GM18505 (cell line): ENCODE measurements at regions not wholly inside any gene's neighbourhood (a gene's known extent, or its start where the extent isn't known, plus 50 kb on each side); places are given as distances from the start of the nearest gene placed in this dataset.

Experiments used
- ATAC-seq: cut with Tn5 transposase; IDR thresholded peaks from one replicate; pipeline ENCODE4 v1.9.1; 2021; ENCODE audit not compliant: unreplicated experiment
- POLR2A ChIP-seq: IDR thresholded peaks from 4 replicates; pipeline ENCODE4 v1.6.1; 2011; ENCODE audit warnings: borderline replicate concordance; ENCODE audit not compliant: insufficient read depth, insufficient read length; ENCODE audit errors: extremely low read depth

DNA sequence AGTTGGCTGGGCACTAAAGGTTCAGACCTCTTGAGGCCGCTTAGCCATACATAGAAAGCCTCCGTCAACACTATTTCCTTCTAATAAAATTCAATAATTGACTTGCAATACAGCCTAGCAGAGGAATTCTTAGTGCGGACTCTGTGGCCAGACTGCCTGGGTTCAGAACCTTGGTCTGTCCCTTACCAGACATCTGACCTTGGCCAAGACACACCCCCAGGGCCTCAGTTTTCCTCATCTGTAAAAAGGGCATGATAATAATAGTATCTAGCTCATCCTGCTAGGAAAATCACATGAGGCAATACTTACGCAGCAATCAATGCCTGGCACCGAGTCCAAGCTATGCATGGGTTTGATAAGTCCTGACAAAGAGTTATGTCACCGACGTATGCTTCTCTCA lies 148.2 kb upstream of the SOD1 start:
- no peak for TF ChIP-seq POLR2A
- no peak for ATAC-seq

DNA sequence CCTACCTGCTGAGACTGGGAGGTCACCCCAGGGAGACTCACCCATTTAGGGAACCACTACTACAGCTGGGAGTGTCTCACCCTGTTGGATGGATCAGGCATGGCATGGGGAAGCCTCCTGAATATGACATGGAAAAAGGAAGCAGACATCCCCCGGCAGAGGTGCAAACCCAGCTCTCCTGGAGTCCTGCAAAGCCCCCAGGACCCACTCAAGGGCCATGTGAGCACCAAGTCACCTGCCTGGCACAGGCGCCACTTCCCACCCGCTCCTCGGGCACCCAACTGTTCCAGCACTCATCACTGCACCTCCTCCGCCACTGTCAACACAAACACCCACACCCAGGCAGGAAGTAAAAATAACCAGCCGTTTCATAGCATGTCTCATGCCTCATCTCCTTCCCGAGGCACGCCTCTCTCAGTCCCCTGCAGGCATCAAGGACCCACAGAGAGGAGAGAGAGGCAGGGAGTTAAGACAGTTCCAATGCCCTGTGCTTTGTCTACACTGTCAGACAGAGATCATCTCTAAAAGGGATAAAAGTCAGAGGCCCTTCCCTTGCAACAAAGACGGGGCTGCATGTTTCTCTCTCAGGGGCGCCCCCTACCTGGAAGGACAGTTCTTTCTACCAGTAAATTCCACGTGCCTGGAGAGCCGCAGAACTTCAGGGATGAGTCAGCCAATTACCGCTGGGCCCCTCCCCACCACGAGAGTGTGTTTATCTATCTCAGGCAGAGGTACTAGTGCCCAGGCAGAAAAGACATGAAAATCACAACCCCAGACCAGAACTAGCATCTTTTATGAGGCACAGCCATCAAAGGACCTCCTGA lies 150.1 kb upstream of the SOD1 start:
- ATAC-seq: peak; percentile 48
- TF ChIP-seq POLR2A: no peak

DNA sequence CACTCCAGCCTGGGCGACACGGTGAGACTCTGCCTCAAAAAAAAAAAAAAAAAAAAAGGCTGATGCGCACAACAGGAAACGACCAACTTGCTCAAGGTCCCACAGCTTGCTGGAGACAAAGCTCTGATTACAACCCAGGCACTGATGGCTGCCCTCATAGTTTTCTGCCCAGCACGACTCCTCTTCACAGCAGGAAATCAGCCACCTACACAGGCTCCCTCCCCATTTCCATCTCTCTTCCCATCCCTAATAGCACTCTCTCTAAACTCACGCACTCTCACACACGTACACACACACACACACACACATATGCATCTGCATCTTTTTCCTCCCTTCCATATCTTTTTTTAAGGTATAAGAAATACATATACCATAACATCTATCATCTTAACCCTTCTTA lies 153.5 kb upstream of the SOD1 start:
- ATAC-seq: no peak
- TF ChIP-seq POLR2A: no peak

DNA sequence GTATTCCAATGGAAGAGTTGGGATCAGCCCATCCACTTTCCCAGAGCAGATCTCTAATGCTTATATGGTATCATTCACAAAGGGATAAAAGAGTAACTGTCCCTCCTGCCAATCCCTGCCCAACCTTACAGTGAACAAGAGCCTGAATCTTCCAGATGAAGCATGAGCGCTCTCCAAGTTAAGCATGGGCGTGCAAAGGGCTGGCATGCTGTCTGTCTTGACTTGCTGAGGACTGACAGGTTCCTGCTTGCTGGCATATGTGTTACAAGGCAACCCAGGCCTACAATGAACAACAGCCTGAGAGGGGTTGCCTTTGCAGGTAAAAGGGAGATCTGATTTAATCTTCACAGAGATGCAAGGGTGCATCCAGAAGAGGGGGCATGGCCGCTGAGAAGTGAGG lies 155.6 kb upstream of the SOD1 start:
- ATAC-seq: no peak
- no peak for TF ChIP-seq POLR2A

DNA sequence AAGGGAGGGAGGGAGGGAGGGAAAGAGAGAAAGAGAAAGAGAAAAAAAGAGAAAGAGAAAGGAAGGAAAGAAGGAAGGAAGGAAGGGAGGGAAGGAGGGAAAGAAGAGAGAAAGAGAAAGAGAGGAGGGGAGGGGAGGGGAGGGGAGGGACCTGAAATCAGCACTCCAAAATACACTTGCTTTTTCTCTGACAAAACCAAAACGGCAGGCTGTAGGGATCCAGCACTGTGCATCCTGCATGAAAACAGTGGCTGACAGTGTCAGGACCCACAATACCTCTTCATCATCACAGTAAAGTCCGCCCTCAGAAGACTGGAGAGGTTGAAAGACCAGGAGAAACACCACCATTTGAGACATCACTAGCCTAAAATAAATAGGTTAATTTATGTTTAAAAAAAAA lies 156.0 kb upstream of the SOD1 start:
- no peak for ATAC-seq
- TF ChIP-seq POLR2A: no peak

DNA sequence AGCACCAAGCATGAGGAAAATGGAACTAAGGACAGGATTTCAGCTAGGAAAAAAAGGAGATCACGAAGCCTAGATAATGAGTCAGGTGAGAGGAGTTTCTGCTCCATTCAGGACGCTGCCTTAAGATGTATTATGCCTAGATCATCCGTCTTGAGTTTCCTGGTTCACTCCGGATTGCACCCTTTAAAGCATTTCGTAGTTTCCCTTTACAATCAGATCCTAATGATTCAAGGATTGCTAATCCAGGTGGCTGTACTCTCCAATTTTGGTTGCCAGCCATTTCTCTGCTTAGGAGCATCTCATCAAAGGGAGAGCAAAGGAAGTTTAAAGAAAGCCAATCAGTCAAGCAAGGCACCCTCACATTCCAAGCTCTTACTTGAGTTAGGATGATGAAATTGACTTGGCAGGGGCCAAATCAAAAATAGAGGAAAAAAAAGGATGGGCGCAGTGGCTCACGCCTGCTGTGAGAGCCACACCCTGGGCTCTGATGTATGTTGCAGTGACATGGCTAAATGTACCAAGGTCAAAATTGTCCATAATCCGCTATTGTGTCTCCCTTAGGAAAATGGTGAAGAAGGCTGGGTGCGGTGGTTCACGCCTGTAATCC lies 156.9 kb upstream of the SOD1 start:
- ATAC-seq: no peak
- TF ChIP-seq POLR2A: no peak

DNA sequence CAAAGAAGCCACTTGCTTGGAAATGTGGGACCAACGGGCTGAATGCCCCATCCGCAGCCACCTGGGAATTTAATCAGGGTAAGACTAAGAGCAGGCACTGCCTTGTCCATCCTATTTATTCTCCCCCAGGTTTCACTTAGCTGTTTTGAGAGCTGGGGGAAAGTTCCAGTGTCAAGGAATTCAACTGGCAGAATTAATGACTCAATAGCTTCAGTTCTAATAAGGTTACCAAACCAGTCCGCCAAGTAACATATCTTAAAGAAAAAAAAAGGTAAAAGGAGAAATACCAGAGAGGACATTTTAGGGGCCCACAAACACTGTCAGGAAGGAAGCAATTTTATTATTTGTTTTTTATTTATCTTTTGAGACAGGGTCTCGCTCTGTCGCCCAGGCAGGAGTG lies 157.6 kb upstream of the SOD1 start:
- no peak for TF ChIP-seq POLR2A
- ATAC-seq: no peak

DNA sequence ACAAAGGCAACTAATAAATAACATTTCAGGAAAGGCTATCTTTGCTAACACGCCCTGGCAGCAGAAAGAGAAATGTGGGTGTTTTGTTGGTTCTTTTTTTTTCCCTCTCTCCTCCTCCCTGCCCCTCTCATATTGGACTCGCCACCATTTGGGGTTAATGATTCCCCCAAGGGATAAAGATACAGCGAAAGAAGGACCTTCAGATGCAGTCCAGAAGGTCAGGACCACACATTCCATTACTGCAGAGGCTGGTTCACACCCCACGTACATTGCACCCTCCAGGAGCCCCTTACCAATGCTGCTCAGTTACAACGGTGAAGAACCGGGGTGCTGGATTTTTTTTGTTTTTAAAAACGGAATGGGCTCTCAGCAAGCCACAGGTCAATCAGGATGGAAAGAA lies 156.9 kb upstream of the TIAM1 start:
- no peak for ATAC-seq
- no peak for TF ChIP-seq POLR2A

DNA sequence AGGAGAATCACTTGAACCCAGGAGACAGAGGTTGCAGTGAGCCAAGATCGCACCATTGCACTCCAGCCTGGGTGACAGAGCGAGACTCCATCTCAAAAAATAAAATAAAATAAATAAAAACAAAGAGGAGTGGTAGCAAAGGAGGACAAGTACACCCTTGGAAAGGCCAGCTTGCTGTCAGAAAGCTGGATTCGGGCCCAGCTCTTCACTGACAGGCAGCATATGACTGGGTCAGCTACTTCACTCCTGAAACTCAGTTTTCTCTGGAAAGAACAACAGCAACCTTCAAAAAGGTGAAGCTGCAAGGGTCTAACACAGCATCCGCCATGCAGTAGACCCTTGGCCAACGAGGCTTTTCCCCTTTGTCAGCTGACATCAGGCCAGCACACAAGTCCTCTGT lies 156.0 kb upstream of the TIAM1 start:
- ATAC-seq: no peak
- TF ChIP-seq POLR2A: no peak

DNA sequence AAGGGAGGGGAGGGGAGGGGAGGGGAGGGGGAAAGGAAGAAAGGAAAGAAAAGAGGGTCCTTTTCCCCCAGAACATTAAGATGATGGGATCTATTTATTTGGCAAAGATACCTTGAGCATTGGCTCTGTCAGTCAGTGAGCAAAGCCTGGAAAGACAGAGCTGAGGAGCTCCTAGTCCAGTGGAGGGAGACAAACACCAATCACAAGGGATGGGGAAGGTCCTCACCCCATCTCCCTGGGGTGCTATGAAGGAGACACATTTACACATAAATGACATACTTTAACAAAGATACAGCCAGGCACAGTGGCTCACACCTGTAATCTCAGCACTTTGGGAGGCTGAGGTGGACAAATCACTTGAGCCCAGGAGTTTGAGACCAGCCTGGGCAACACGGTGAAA lies 154.9 kb upstream of the TIAM1 start:
- no peak for TF ChIP-seq POLR2A
- ATAC-seq: no peak

DNA sequence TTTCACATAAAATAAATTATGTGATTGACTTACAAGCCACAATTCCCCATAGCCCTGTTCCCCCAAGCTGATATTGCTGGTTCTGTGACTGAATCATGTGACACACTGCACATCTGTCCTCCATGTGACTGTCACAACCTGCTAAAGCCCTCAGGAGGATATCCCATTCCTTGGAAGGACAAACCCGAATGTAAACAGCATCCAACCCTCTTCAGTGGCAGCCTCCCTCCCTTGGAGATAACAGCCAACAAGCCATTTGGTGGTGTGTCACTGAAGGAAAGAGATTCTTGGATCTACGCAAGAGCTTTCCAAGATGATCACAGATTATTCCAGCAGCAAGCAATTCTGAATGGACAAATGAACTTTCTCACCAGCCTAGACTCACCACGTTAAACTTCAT lies 153.9 kb upstream of the TIAM1 start:
- no peak for ATAC-seq
- TF ChIP-seq POLR2A: no peak

DNA sequence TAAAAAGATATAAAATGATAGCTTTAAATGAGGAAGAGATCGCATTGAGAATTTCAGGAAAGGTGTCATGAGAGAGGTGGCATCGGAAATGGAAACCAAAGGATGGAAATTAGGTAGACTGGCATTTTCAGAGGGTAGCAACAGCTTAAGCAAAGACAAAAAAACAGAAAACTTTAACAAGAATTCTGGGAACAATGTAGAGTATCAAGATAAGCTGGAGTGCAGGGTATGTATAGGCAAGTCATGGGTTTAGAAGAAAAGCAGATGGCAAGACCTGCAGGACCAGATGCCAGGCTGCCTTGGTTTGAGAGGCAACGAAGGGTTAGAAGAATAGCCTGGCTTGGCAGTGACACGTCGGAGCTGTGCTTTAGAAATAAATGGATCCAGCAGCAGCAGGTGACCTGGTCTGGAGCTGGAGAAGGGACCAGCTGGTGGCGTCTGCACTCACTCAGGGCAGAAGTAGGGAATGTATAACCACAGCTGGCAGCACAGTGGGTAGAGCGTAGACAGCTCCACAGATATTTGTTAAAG lies 149.4 kb upstream of the TIAM1 start:
- no peak for TF ChIP-seq POLR2A
- ATAC-seq: no peak

DNA sequence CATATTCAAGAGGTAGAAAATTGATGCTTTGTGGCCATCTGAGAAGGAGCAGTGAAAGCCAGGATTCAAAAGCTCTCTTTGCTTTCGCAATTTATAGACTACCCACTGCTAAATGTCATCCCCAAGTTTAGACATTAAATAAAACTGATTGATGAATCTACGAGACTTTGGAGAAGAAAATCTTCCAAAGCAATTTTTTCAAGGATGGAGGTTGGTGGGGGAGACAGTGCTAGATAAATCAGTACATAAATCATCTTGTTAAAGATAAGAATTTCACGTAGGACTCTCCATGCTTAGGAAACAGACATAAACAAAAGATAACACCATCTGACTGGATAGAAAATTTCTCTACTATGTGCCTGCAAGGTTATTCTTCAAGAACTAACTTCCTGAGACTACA lies 147.6 kb upstream of the TIAM1 start:
- no peak for TF ChIP-seq POLR2A

DNA sequence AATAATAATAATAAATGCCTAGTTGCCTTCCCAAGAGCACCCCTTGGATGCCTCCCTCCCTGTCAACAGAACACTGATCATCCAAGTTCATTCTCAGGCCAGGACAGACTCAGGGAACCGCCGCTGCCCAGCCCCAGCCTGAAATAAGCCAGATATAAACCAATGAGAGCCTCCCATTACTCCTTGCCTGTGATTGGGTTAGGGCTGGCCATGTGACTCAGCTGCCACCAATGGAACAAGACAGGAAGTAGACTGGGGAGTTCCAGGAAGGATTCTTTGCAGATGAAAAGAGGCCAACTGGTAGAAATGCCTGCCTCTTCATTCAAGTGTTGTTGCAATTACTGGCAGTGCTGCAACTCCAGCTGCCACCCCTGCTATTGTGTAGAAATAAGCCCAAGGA lies 146.4 kb upstream of the TIAM1 start:
- no peak for ATAC-seq
- no peak for TF ChIP-seq POLR2A

More for the DNA sequence above, 147.6 kb upstream of the TIAM1 start:
- no peak for ATAC-seq
